AG09319 (cell line): ENCODE measurements at regions not wholly inside any gene's neighbourhood (a gene's known extent, or its start where the extent isn't known, plus 50 kb on each side); places are given as distances from the start of the nearest gene placed in this dataset.
A peak's percentile ranks its signal among the peaks of the same experiment; 100 is the strongest.

Experiments used
- DNase-seq: peaks from one replicate; pipeline ENCODE4 v3.0.0-alpha.2; 2010; ENCODE audit warnings: low read depth; ENCODE audit errors: extremely low read depth
- TF ChIP-seq, protein P1 (sequence below): IDR thresholded peaks from 2 replicates; pipeline ENCODE4 v1.5.1; 2011; ENCODE audit warnings: low read depth, mild to moderate bottlenecking, inconsistent platforms, low read length, moderate library complexity

DNA sequence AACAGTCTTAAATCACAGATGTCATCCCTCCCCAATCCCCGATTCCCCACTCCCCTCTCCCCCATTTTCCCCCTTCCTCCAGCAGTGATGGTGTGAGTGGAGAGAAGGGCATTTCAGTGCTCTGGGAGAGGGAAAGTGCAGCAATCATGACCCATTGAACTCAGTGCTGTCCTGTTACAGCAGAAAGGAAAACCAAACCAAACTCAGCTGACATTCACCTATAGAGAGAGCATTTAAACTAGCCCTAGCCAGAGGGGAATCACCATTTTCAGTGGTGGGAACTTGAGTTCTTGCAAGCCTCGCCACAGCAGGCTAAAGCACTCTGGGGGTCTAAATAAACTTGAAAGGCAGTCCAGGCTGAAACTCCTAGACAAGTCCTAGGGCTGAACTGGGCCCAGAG is 129.9 kb upstream of the COL21A1 start:
- DNase-seq = no peak
- TF ChIP-seq, protein P1, sequence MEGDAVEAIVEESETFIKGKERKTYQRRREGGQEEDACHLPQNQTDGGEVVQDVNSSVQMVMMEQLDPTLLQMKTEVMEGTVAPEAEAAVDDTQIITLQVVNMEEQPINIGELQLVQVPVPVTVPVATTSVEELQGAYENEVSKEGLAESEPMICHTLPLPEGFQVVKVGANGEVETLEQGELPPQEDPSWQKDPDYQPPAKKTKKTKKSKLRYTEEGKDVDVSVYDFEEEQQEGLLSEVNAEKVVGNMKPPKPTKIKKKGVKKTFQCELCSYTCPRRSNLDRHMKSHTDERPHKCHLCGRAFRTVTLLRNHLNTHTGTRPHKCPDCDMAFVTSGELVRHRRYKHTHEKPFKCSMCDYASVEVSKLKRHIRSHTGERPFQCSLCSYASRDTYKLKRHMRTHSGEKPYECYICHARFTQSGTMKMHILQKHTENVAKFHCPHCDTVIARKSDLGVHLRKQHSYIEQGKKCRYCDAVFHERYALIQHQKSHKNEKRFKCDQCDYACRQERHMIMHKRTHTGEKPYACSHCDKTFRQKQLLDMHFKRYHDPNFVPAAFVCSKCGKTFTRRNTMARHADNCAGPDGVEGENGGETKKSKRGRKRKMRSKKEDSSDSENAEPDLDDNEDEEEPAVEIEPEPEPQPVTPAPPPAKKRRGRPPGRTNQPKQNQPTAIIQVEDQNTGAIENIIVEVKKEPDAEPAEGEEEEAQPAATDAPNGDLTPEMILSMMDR = no peak

DNA sequence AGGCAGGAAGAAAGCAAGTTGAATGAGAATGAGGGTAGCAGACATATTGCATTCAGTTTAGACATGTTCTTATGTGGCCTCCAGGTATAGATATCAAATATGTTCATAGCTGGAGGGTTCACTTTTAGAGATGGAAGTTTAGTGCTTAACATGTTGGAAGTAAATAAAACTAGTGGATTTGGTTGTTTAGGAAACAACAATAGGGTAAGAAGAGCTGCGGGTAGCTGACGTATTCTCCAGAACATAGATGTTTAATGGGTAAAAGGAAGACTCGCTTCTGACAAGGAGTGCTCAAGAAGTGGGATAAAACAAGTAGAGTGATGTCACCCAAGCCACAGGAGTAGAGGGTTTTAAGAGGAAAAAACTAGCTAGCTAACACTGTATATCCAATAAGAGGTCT is 128.4 kb upstream of the COL21A1 start:
- DNase-seq = no peak
- TF ChIP-seq, protein P1 = no peak

- TF ChIP-seq, protein P1 = no peak
- peak; percentile 81 for DNase-seq
Observed at GRCh38 chr6:56374841-56375369, 127.5 kb upstream of the COL21A1 start.

DNA sequence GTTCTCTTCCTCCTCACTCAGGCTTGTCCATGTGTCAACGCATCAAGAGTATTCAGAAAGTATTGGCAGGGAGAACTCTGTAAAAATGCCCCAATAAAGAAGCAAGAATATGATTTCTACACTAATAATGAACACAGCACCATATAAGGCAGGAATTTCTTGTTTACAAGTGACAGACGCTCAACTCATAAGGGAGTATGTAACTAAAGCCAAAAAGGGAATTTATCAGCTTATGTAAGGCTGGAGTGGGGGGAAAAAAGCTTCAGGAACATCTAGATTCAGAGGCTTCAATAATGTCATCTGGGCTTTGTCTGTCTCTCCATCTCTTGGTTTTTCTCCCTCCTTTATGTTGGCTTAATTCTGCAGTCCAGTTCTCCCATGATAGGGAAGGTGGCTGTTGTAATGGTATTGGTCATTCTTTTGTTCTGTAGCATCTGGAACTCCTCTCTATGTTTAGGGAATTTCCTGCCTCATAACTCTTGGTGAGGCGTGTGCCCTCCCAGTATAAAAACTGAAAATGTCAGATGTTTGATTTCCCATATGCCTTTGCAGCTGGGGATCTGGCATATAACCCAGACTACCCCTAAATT is 125.1 kb upstream of the COL21A1 start:
- TF ChIP-seq, protein P1 = no peak
- no peak for DNase-seq

- peak; percentile 52 for DNase-seq
- TF ChIP-seq, protein P1 = no peak
Observed at GRCh38 chr6:56370561-56371211, 123.3 kb upstream of the COL21A1 start.

- DNase-seq = peak; percentile 42
- TF ChIP-seq, protein P1 = peak; percentile 81
Observed at GRCh38 chr6:56370127-56370540, 122.8 kb upstream of the COL21A1 start.

- no peak for DNase-seq
- TF ChIP-seq, protein P1 = no peak
Observed at GRCh38 chr6:56368491-56368890, 121.1 kb upstream of the COL21A1 start.
